ENCODE measurements at regions not wholly inside any gene's neighbourhood (a gene's known extent, or its start where the extent isn't known, plus 50 kb on each side); places are given as distances from the start of the nearest gene placed in this dataset.

GRCh38 chr9:96130970-96131369 is 171.0 kb downstream of the HSD17B3 start:
- Mint-ChIP-seq H3K36me3 (ENCODE audit: low read depth) (no peaks in the 10 kb centered on the region), H3K9me3 (no peaks in the 10 kb centered on the region), H3K4me1 (ENCODE audit: low read depth) (peaks cover 12% of the 10 kb centered on the region), H3K27me3 (ENCODE audit: insufficient read depth) (peaks cover 47% of the 10 kb centered on the region), H3K27ac (no peak overlapping the region), H3K4me3 (no peak overlapping the region)
- no peak for DNase-seq
- TF ChIP-seq CTCF (IDR thresholded peaks at IDR 0.05) = no peak

GRCh38 chr9:96129747-96130146 is 172.2 kb downstream of the HSD17B3 start:
- Mint-ChIP-seq H3K4me3 (no peak overlapping the region), H3K36me3 (ENCODE audit: low read depth) (no peaks in the 10 kb centered on the region), H3K4me1 (ENCODE audit: low read depth) (peaks cover 2% of the 10 kb centered on the region), H3K9me3 (no peaks in the 10 kb centered on the region), H3K27ac (no peak overlapping the region), H3K27me3 (ENCODE audit: insufficient read depth) (peaks cover 52% of the 10 kb centered on the region)
- no peak for TF ChIP-seq CTCF (IDR thresholded peaks at IDR 0.05)
- DNase-seq = no peak

GRCh38 chr9:96128880-96129279 is 173.1 kb downstream of the HSD17B3 start:
- Mint-ChIP-seq H3K9me3 (no peaks in the 10 kb centered on the region), H3K36me3 (ENCODE audit: low read depth) (no peaks in the 10 kb centered on the region), H3K4me3 (no peak overlapping the region), H3K27ac (no peak overlapping the region), H3K27me3 (ENCODE audit: insufficient read depth) (peaks cover 53% of the 10 kb centered on the region), H3K4me1 (ENCODE audit: low read depth) (no peaks in the 10 kb centered on the region)
- DNase-seq = no peak
- no peak for TF ChIP-seq CTCF (IDR thresholded peaks at IDR 0.05)

GRCh38 chr9:96126321-96126881 is 175.6 kb downstream of the HSD17B3 start:
- DNase-seq = no peak

GRCh38 chr9:96125624-96126023 is 176.4 kb downstream of the HSD17B3 start:
- no peaks in the 10 kb centered on the region for H3K36me3 Mint-ChIP-seq (ENCODE audit: low read depth)
- TF ChIP-seq CTCF (IDR thresholded peaks at IDR 0.05) = no peak
- no peak overlapping the region for H3K4me3 Mint-ChIP-seq
- no peak for DNase-seq
- no peaks in the 10 kb centered on the region for H3K9me3 Mint-ChIP-seq
- no peak overlapping the region for H3K27ac Mint-ChIP-seq
- peaks cover 37% of the 10 kb centered on the region for H3K27me3 Mint-ChIP-seq (ENCODE audit: insufficient read depth)
- no peaks in the 10 kb centered on the region for H3K4me1 Mint-ChIP-seq (ENCODE audit: low read depth)

More at GRCh38 chr9:96126321-96126881, 175.6 kb downstream of the HSD17B3 start:
- Mint-ChIP-seq H3K27me3 (ENCODE audit: insufficient read depth) (peaks cover 41% of the 10 kb centered on the region), H3K27ac (no peak overlapping the region), H3K4me1 (ENCODE audit: low read depth) (no peaks in the 10 kb centered on the region), H3K9me3 (no peaks in the 10 kb centered on the region), H3K4me3 (no peak overlapping the region), H3K36me3 (ENCODE audit: low read depth) (no peaks in the 10 kb centered on the region)
- no peak for TF ChIP-seq CTCF (IDR thresholded peaks at IDR 0.05)

GRCh38 chr9:96122751-96123150 is 179.2 kb downstream of the HSD17B3 start:
- Mint-ChIP-seq H3K9me3 (peaks cover 5% of the 10 kb centered on the region; the same call in 1 of the 2 replicates), H3K4me1 (ENCODE audit: low read depth) (no peaks in the 10 kb centered on the region), H3K36me3 (ENCODE audit: low read depth) (no peaks in the 10 kb centered on the region; the same call in 1 of the 2 replicates), H3K4me3 (no peak overlapping the region), H3K27ac (no peak overlapping the region), H3K27me3 (ENCODE audit: insufficient read depth) (peaks cover 30% of the 10 kb centered on the region)
- peak; percentile 17 for DNase-seq
- TF ChIP-seq CTCF (IDR thresholded peaks at IDR 0.05) = no peak
